ENCODE measurements at regions not wholly inside any gene's neighbourhood (a gene's known extent, or its start where the extent isn't known, plus 50 kb on each side); places are given as distances from the start of the nearest gene placed in this dataset.

GRCh38 chr18:25423760-25424159 is 71.8 kb upstream of the ZNF521 start:
- TF ChIP-seq CTCF (IDR thresholded peaks at IDR 0.05; ENCODE audit: low read depth, low read length): no peak
- TF ChIP-seq EZH2phosphoT487 (IDR thresholded peaks at IDR 0.05; ENCODE audit: low read depth): no peak

Data from OCI-LY3 (cell line).